ENCODE measurements at regions not wholly inside any gene's neighbourhood (a gene's known extent, or its start where the extent isn't known, plus 50 kb on each side); places are given as distances from the start of the nearest gene placed in this dataset.
"Not testable (repeated sequence)": the region's sequence is repeated elsewhere in the genome, so short reads cannot be mapped to it uniquely, and the experiment has no call there.

DNA sequence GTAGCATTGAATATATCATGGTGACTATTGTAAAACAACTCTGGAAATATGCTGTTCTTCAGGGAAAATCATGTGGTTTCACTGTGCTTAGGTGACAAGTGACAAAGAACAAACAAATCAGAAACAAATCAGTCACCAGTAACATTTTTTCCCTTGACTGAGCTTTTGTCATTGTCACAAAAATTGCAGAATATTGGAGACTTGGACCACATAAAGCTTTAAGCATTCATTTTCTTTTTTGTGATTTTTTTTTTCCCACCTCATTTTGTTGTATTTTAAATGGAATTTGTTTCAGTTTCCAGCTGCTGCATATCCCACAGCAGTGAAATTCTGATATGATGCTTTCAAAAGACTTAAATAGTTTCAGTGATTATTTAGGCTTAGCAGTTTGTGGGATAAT is 1088.4 kb downstream of the OTOL1 start:
- DNase-seq: no peak

GRCh38 chr3:162586591-162586990 is 1090.0 kb downstream of the OTOL1 start:
- no peak for DNase-seq

GRCh38 chr3:162597226-162597625 is 1100.6 kb downstream of the OTOL1 start:
- DNase-seq: no peak

DNA sequence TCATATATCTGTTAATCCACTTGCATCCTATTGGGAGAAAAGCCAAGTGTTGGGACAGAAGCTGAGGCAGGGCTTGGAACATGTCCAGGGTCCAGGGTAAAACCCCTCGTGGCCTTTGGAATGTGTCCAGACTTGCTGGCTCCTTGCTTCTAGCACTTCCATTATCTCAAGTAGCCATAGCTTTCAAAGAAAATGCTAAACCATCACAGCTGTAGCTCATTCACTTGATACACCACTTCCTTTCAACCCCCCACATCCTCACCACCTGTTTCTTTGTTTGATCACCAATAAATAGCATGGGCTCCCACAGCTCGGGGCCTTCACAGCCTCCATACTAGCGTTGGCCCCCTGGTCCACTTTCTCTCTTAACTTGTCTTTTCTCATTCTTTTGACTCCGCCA is 1101.9 kb downstream of the OTOL1 start:
- not testable (repeated sequence) for DNase-seq

DNA sequence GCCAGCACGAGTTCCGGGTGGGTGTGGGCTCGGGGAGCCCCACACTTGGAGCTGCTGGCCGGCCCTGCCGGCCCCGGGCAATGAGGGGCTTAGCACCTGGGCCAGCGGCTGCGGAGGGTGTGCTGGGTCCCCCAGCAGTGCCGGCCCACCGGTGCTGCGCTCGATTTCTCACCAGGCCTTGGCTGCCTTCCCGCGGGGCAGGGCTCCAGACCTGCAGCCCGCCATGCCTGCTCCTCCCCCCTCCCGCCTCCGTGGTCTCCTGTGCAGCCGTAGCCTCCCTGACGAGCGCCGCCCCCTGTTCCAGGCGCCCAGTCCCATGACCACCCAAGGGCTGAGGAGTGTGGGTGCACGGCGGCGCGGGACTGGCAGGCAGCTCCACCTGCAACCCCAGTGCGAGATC is 1103.1 kb downstream of the OTOL1 start:
- not testable (repeated sequence) for DNase-seq

- no peak for DNase-seq
These were observed 1104.6 kb downstream of the OTOL1 start for GRCh38 chr3:162601101-162601670.

- no peak for DNase-seq
These were observed 1106.0 kb downstream of the OTOL1 start for GRCh38 chr3:162602619-162603018.

- no peak for DNase-seq
These were observed 1109.1 kb downstream of the OTOL1 start for GRCh38 chr3:162605651-162606204.

- no peak for DNase-seq
These were observed 1113.7 kb downstream of the OTOL1 start for GRCh38 chr3:162610261-162610660.

- no peak for DNase-seq
These were observed 1116.4 kb downstream of the OTOL1 start for GRCh38 chr3:162612991-162613390.

GRCh38 chr3:162626172-162626571 is 1129.6 kb downstream of the OTOL1 start:
- DNase-seq: no peak

DNA sequence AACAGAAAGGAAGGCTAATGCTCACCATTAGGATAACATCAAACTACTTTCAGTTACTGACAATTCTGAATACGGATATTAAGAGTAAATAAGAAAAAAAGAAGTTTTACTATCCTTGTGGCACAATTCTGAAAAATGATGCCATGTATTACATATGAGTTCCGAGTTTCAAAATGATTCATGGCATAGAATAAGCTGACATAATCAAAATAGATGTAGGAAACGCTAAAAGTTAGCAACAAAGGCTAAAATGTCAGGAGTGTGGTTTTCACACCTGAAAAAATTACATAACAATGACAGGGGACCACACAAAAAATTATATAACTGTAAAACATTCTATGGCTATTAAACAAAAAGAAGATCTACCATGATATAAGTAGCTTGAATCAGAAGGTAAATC is 1131.9 kb downstream of the OTOL1 start:
- DNase-seq: no peak

DNA sequence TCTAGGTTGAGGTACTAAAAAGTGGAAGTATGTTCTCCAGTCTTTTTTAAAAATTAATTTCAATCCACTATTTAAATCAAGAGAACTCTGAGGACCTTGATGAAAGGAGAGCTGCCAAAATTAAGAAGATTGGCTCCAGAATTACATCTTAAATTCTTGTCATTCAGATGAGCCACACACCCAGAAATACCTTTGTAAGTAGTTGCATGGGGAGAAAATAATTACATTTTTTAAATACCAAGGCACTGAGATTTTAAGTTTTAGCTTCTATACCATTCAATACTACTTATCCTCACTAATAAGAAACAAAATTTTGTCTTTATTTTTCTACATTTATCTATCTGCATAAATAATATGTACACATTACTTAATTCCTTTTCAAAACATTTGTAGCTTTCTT is 1132.8 kb downstream of the OTOL1 start:
- DNase-seq: no peak

DNA sequence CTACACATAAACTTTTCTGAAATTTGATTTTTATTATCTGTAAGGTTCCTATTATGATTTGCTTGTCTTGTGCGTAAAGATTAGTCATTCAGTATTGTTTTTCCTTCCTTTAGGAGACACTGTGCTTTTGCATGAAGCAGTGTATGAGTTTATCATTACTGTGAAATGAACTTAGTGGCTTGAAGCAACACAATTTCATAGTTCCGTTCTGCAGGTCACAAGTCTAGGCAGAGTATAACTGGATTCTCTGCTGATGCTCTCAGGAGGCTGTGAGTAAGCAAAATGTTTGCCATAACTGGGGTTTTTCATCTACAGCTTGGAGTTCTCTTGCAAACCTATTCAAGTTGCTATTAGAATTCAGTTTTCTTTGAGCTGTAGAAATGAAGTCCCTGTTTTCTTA is 1136.1 kb downstream of the OTOL1 start:
- DNase-seq: no peak

DNA sequence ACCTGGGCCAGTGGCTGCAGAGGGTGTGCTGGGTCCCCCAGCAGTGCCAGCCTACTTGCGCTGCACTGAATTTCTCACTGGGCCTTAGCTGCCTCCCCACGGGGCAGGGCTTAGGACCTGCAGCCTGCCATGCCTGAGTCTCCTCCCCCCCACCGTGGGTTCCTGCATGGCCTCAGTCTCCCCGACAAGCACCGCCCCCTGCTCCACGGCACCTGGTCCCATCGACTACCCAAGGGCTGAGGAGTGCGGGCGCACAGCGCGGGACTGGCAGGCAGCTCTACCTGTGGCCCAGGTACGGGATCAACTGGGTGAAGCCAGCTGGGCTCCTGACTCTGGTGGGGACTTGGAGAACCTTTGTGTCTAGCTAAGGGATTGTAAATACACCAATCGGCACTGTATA is 1143.6 kb downstream of the OTOL1 start:
- not testable (repeated sequence) for DNase-seq

DNA sequence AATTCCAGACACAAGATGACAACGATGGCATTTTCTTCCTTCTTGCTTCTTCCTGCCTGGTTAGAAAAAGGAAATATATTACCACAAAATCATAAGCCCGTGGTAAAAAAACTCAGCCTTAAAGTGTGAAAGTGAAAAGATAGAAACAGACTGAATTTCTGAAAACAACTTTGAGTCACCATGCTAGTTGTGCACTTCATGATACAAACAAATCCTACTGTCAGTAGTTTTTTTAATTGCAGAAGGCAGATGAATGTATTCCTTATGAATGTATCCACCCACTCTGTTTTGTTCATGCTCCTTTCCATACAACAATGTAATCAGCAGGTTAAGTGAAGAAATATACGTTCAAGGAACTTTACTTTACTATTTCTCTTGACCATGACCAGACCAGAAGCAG is 1144.7 kb downstream of the OTOL1 start:
- no peak for DNase-seq

- DNase-seq: no peak
These were observed 1145.3 kb downstream of the OTOL1 start for GRCh38 chr3:162641907-162642306.

GRCh38 chr3:162643245-162643644 is 1146.6 kb downstream of the OTOL1 start:
- no peak for DNase-seq

DNA sequence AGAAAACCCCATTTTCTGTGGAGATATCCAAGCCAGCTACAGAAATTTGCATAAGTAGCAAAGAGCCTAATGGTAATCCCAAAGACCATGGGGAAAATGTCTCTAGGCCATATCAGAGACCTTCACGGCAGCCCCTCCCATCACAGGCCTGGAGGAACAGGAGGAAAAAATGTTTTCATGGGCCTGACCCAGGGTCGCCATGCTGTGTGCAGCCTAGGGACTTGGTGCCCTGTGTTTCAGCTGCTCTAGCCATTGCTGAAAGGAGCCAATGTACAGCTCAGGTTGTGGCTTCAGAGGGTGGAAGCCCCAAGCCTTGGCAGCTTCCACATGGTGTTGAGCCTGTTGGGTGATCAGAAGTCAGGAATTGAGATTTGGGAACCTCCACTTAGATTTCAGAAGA is 1150.7 kb downstream of the OTOL1 start:
- no peak for DNase-seq

- DNase-seq: no peak
These were observed 1161.4 kb downstream of the OTOL1 start for GRCh38 chr3:162658003-162658402.

- no peak for DNase-seq
These were observed 1169.2 kb downstream of the OTOL1 start for GRCh38 chr3:162665684-162666391.

DNA sequence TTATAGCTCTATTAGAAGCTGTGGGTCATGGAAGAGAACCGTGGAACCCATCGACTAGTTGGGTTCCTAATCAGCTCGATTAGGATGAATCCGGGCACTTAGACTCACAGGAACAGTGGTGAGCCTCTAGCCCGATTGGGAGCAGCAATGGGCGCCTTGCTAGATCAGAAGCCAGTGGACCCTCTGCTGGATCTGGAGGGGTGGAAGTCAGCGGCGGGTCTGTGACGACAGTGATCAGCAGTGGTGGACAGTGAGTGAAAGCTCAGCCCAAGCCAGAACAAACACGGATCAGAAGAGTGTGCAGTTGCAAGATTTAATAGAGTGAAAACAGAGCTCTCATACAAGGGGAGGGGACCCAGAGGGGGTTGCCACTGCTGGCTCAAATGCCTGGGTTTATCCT is 1170.2 kb downstream of the OTOL1 start:
- DNase-seq: no peak

DNA sequence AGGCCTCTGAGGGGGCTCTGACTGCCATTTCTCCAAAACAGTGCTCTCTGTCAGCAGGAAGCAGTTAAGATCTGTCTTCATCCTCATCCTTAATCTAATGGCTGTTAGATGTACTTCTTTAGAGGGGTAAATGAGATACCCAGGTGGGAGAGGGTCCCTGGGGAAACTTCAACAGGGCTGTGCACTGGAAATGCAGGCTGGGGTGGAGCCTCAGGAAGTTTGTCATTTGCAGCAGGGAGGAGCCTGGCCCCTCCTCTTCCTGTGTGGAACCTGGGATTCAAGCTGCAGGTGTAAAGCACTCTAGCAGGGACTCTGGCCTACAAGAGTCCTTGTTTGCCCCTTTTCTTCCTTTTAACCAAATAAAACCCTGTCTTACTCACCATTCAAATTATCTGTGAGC is 1173.6 kb downstream of the OTOL1 start:
- DNase-seq: no peak

DNA sequence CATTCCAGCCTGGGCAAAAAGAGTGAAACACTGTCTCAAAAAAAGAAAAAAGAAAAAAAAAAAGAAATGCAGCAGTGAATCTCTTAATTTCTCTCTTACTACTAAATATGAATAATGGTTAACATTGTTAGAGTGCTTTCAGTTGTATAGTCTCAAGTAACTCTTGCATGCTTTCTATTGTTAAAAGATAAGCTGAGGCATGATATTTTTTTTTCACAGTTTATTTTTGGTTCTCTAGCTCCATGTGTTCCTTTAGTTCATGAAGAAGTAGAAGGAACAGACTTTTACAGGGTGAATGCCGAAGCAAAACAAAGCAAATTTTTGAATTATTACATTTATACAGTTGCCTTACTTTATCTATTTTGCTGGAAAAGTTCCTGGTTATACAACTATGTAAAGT is 1180.9 kb downstream of the OTOL1 start:
- DNase-seq: no peak

DNA sequence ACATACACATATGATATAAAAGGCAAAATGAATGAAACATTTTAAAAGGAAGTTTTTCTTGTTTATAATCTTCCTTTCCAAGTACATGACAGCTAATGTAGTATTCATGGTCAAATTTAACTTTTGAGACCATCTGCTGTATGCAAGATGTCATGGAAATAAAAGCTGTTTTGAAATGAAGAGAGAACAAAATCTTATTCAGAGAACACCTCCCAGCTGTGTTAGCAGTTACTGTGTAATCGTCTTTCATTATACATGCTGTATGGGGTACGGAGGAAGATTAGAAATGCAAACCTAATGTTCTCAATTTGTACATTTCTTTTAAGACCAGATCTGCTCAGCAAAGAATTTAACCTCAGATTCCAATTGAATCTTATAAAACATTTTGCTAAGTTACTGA is 1182.3 kb downstream of the OTOL1 start:
- no peak for DNase-seq

Measured in activated CD4-positive, alpha-beta T cell treated with anti-CD3 and anti-CD28 coated beads, Interleukin-2, Interleukin-6, amounts not matched to agents 100 ng/mL and 50 ng/mL, durations not matched to agents 16 hours and 8 hours (primary cell).